ENCODE measurements at regions not wholly inside any gene's neighbourhood (a gene's known extent, or its start where the extent isn't known, plus 50 kb on each side); places are given as distances from the start of the nearest gene placed in this dataset.

- TF ChIP-seq POLR2AphosphoS5 (IDR thresholded peaks at IDR 0.05; ENCODE audit: low read depth, low read length), result no peak
- TF ChIP-seq SPI1 (IDR thresholded peaks at IDR 0.05; ENCODE audit: low read depth, low read length), result no peak
- no peak for TF ChIP-seq PAX5 (IDR thresholded peaks at IDR 0.05; ENCODE audit: insufficient read depth, low read length, severe bottlenecking)
- DNase-seq (ENCODE audit: insufficient read length, low spot score) (no peak), FAIRE-seq (no peak)
Observed at GRCh38 chr18:56096861-56097260, 508.9 kb upstream of the TCF4 start.

- FAIRE-seq (peak; percentile 38), DNase-seq (ENCODE audit: insufficient read length, low spot score) (no peak)
- TF ChIP-seq POU2F2 (IDR thresholded peaks at IDR 0.05; ENCODE audit: low read depth, low read length), result no peak
- TF ChIP-seq POLR2AphosphoS5 (IDR thresholded peaks at IDR 0.05; ENCODE audit: low read depth, low read length), result no peak
- TF ChIP-seq SPI1 (IDR thresholded peaks at IDR 0.05; ENCODE audit: low read depth, low read length), result peak; percentile 78
Observed at GRCh38 chr18:56089612-56090258, 501.7 kb upstream of the TCF4 start.

GRCh38 chr18:56086786-56087185, 498.8 kb upstream of the TCF4 start:
- FAIRE-seq, result no peak
- DNase-seq (ENCODE audit: insufficient read length, low spot score), result no peak
- TF ChIP-seq SPI1 (IDR thresholded peaks at IDR 0.05; ENCODE audit: low read depth, low read length), result no peak
- no peak for TF ChIP-seq TAF1 (IDR thresholded peaks at IDR 0.05; ENCODE audit: low read depth, low read length)
- TF ChIP-seq PAX5 (IDR thresholded peaks at IDR 0.05; ENCODE audit: insufficient read depth, low read length, severe bottlenecking), result no peak
- TF ChIP-seq POLR2AphosphoS5 (IDR thresholded peaks at IDR 0.05; ENCODE audit: low read depth, low read length), result no peak
- TF ChIP-seq POLR2A (IDR thresholded peaks at IDR 0.05; ENCODE audit: low read depth, low read length), result no peak
- no peak for TF ChIP-seq POU2F2 (IDR thresholded peaks at IDR 0.05; ENCODE audit: low read depth, low read length)

- no peak for DNase-seq (ENCODE audit: insufficient read length, low spot score)
- no peak for TF ChIP-seq PAX5 (IDR thresholded peaks at IDR 0.05; ENCODE audit: insufficient read depth, low read length, severe bottlenecking)
- no peak for TF ChIP-seq POLR2A (IDR thresholded peaks at IDR 0.05; ENCODE audit: low read depth, low read length)
- TF ChIP-seq POLR2AphosphoS5 (IDR thresholded peaks at IDR 0.05; ENCODE audit: low read depth, low read length), result no peak
- no peak for TF ChIP-seq SPI1 (IDR thresholded peaks at IDR 0.05; ENCODE audit: low read depth, low read length)
- no peak for TF ChIP-seq TAF1 (IDR thresholded peaks at IDR 0.05; ENCODE audit: low read depth, low read length)
- no peak for TF ChIP-seq POU2F2 (IDR thresholded peaks at IDR 0.05; ENCODE audit: low read depth, low read length)
- no peak for FAIRE-seq
Observed at GRCh38 chr18:56086176-56086575, 498.2 kb upstream of the TCF4 start.

DNA sequence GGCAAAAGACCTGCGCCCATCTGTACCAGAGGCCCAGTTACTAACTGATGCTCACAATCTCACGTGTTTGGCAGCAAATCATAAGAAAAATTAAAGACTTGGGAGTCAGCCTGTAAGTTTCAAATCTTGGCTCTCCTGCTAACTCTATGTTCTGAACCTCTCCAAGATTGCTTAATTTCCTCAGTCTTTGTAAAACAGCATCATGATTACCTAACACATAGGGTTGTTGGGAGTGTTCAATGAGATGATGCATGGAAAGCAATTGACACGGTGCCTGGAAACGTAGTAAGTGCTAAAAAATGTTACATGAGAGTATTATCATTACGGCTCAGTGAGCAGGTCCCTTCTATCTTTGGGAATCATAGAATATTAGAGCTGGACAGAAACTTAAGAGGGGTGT, 497.6 kb upstream of the TCF4 start:
- no peak for FAIRE-seq
- no peak for DNase-seq (ENCODE audit: insufficient read length, low spot score)
- TF ChIP-seq PAX5 (IDR thresholded peaks at IDR 0.05; ENCODE audit: insufficient read depth, low read length, severe bottlenecking), result no peak
- TF ChIP-seq POU2F2 (IDR thresholded peaks at IDR 0.05; ENCODE audit: low read depth, low read length), result no peak
- TF ChIP-seq TAF1 (IDR thresholded peaks at IDR 0.05; ENCODE audit: low read depth, low read length), result no peak
- TF ChIP-seq SPI1 (IDR thresholded peaks at IDR 0.05; ENCODE audit: low read depth, low read length), result no peak
- TF ChIP-seq POLR2AphosphoS5 (IDR thresholded peaks at IDR 0.05; ENCODE audit: low read depth, low read length), result no peak
- no peak for TF ChIP-seq POLR2A (IDR thresholded peaks at IDR 0.05; ENCODE audit: low read depth, low read length)

GRCh38 chr18:56083523-56084287, 495.7 kb upstream of the TCF4 start:
- TF ChIP-seq PAX5 (IDR thresholded peaks at IDR 0.05; ENCODE audit: insufficient read depth, low read length, severe bottlenecking), result no peak
- no peak for TF ChIP-seq TAF1 (IDR thresholded peaks at IDR 0.05; ENCODE audit: low read depth, low read length)
- TF ChIP-seq POLR2AphosphoS5 (IDR thresholded peaks at IDR 0.05; ENCODE audit: low read depth, low read length), result no peak
- no peak for TF ChIP-seq SPI1 (IDR thresholded peaks at IDR 0.05; ENCODE audit: low read depth, low read length)
- no peak for TF ChIP-seq POLR2A (IDR thresholded peaks at IDR 0.05; ENCODE audit: low read depth, low read length)
- TF ChIP-seq POU2F2 (IDR thresholded peaks at IDR 0.05; ENCODE audit: low read depth, low read length), result no peak
- FAIRE-seq (no peak), DNase-seq (ENCODE audit: insufficient read length, low spot score) (no peak)

GRCh38 chr18:56083097-56083521, 495.1 kb upstream of the TCF4 start:
- no peak for DNase-seq (ENCODE audit: insufficient read length, low spot score)
- TF ChIP-seq SPI1 (IDR thresholded peaks at IDR 0.05; ENCODE audit: low read depth, low read length) (no peak), POLR2A (IDR thresholded peaks at IDR 0.05; ENCODE audit: low read depth, low read length) (no peak)
- no peak for FAIRE-seq

- no peak for FAIRE-seq
- TF ChIP-seq POU2F2 (IDR thresholded peaks at IDR 0.05; ENCODE audit: low read depth, low read length) (no peak), POLR2A (IDR thresholded peaks at IDR 0.05; ENCODE audit: low read depth, low read length) (no peak), SPI1 (IDR thresholded peaks at IDR 0.05; ENCODE audit: low read depth, low read length) (no peak), POLR2AphosphoS5 (IDR thresholded peaks at IDR 0.05; ENCODE audit: low read depth, low read length) (no peak), TAF1 (IDR thresholded peaks at IDR 0.05; ENCODE audit: low read depth, low read length) (no peak), PAX5 (IDR thresholded peaks at IDR 0.05; ENCODE audit: insufficient read depth, low read length, severe bottlenecking) (no peak)
- DNase-seq (ENCODE audit: insufficient read length, low spot score), result no peak
Observed at GRCh38 chr18:56076723-56077122, 488.7 kb upstream of the TCF4 start.

DNA sequence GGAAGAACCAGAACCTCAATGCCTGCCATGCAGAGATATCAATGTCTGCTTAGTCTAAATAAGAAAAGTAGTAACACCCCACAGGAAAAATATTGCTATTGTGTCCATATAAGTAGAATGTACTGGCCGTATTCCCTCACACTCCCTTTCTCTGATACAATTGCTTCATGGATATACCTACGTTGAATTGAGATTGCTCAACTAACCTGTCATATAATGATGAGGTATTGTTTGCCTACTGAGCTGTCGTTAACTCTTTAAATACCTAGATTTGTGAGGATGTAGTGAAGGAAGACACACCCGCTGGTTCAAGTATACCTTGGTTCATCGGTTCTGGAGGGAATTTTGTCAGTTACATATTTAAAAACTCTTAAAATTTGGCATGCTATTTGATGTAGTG, 480.7 kb upstream of the TCF4 start:
- no peak for DNase-seq (ENCODE audit: insufficient read length, low spot score)
- FAIRE-seq, result no peak
- TF ChIP-seq POLR2AphosphoS5 (IDR thresholded peaks at IDR 0.05; ENCODE audit: low read depth, low read length) (no peak), SPI1 (IDR thresholded peaks at IDR 0.05; ENCODE audit: low read depth, low read length) (no peak)

DNA sequence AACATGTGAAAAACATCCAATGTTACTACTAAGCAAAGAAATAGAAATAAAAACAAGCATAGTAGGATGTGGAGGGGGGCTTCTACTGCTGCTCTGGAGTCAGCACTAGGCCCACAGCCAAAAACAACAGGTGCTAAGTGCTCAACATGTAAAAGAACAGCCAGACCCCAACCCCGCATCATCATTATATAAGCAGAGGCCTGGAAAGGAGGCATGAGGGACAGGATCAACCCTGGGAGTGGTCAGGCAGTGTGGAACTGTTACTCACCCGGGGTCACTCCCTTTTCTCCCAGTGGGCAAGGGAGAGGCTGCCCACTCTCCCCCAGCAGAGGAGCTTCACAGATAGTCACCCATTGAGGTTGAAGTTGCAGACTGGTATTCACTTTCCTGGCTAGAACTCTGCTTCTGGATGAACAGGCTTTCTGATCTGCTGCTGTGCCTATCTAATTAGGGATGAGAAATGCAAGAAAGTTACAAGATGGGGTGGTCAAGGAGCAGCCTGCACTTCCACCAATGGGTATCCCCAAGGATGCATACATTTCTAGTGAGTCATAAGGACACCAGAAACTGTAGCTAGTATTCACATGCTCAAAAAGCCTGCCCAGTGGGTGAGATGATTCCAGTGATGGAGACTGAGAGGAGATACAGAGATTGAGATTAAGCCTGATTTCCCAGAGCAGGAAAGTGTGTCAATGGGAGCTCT, 480.1 kb upstream of the TCF4 start:
- TF ChIP-seq POLR2AphosphoS5 (IDR thresholded peaks at IDR 0.05; ENCODE audit: low read depth, low read length) (no peak), PAX5 (IDR thresholded peaks at IDR 0.05; ENCODE audit: insufficient read depth, low read length, severe bottlenecking) (no peak), SPI1 (IDR thresholded peaks at IDR 0.05; ENCODE audit: low read depth, low read length) (no peak), POLR2A (IDR thresholded peaks at IDR 0.05; ENCODE audit: low read depth, low read length) (no peak), TAF1 (IDR thresholded peaks at IDR 0.05; ENCODE audit: low read depth, low read length) (no peak), POU2F2 (IDR thresholded peaks at IDR 0.05; ENCODE audit: low read depth, low read length) (no peak)
- no peak for FAIRE-seq
- no peak for DNase-seq (ENCODE audit: insufficient read length, low spot score)

All from GM12891 (cell line).